Kidney (tissue), 13 donors: ENCODE measurements at regions not wholly inside any gene's neighbourhood (a gene's known extent, or its start where the extent isn't known, plus 50 kb on each side); places are given as distances from the start of the nearest gene placed in this dataset.

Experiments
- DNase-seq, 5 donors: peaks; one replicate each; pipeline ENCODE4 v3.0.0-alpha.2; 2013 to 2020
- FAIRE-seq: peaks from 2 replicates; lab custom pipeline; 2012; peaks lifted over from hg19 to GRCh38; lab: Jason Lieb, UNC
- H3K27ac ChIP-seq, 2 donors: one replicate each; pipeline ENCODE4 v1.7.0; 2013; ENCODE audit warnings: low read depth in 2 of 2, low read length in 2 of 2, inconsistent platforms in 1 of 2
- H3K27me3 ChIP-seq: one replicate; pipeline ENCODE4 v1.7.1; 2013; ENCODE audit warnings: low read length, inconsistent platforms; ENCODE audit not compliant: control insufficient read depth, insufficient read depth
- H3K36me3 ChIP-seq, 3 donors: one replicate each; pipeline versions ENCODE4 v1.7.0 to v1.7.1; 2013; ENCODE audit warnings: low read length in 3 of 3, control low read depth in 1 of 3, inconsistent platforms in 1 of 3; ENCODE audit not compliant: insufficient read depth in 3 of 3, control insufficient read depth in 2 of 3
- H3K4me1 ChIP-seq, 3 donors: one replicate each; pipeline versions ENCODE4 v1.7.0 to v1.7.1; 2013; ENCODE audit warnings: low read length in 3 of 3, inconsistent platforms in 1 of 3, low read depth in 1 of 3; ENCODE audit not compliant: control insufficient read depth in 2 of 3, insufficient read depth in 2 of 3
- H3K4me3 ChIP-seq, 3 donors: one replicate each; pipeline versions ENCODE4 v1.7.0 to v1.8.1; 2013; ENCODE audit warnings: low read length in 3 of 3, control low read depth in 1 of 3, inconsistent platforms in 1 of 3
- H3K9ac ChIP-seq, 3 donors: one replicate each; pipeline versions ENCODE4 v1.7.0 to v1.7.1; 2013; ENCODE audit warnings: low read length in 3 of 3, control low read depth in 1 of 3, inconsistent platforms in 1 of 3
- H3K9me3 ChIP-seq, 3 donors: one replicate each; pipeline versions ENCODE4 v1.7.0 to v1.7.1; 2013; ENCODE audit warnings: low read length in 3 of 3, control low read depth in 1 of 3, inconsistent platforms in 1 of 3; ENCODE audit not compliant: control insufficient read depth in 2 of 3, insufficient read depth in 1 of 3
- intact Hi-C: fragments of 100-400 bp; cut with DNase I; formaldehyde crosslinking; loops from one replicate; pipeline ENCODE4 v1.11.1; 2022
- TF ChIP-seq, protein P1 (sequence below): IDR thresholded peaks from 3 replicates; pipeline ENCODE4 v1.5.1; 2012; ENCODE audit warnings: mild to moderate bottlenecking, moderate library complexity, borderline replicate concordance; ENCODE audit not compliant: insufficient read depth; ENCODE audit errors: extremely low read depth
- donor health status: control.
- donor health status: control.
- donor health status: control.
- donor health status: control.
- donor health status: control.
- donor health status: DM: yes; HTN: yes; CAD: no.
- donor health status: Normal renal cell carcinoma (clear cell type).

DNA sequence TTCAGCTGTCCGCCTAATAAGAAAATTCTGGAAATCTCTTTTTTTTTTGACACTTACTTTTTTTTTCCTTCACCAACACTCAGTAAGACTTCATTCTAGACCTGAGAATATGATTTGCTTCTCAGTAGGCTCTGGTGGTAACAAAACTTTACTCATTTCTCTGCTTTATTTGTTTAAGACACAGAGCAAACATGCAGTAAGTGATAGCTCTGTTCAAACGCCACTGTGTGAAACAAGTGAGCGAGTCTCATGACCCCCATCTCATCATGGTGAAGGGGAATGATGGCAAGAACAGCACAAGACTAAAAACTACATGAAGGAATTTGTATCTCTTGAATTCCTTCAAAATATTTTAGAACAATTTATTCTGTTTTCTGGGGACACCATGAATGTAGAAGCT, 541.6 kb upstream of the POU3F2 start:
- Histone ChIP-seq H3K36me3 (no peaks in the 10 kb centered on the region), H3K9me3 (no peaks in the 10 kb centered on the region), H3K4me1 (no peaks in the 10 kb centered on the region), H3K4me3 (no peak overlapping the region), H3K9ac (no peak overlapping the region), H3K27me3 (no peaks in the 10 kb centered on the region), H3K27ac (no peak overlapping the region)
- FAIRE-seq (no peak), DNase-seq (no peak)
- intact Hi-C loops = no loop called here
- TF ChIP-seq, protein P1, sequence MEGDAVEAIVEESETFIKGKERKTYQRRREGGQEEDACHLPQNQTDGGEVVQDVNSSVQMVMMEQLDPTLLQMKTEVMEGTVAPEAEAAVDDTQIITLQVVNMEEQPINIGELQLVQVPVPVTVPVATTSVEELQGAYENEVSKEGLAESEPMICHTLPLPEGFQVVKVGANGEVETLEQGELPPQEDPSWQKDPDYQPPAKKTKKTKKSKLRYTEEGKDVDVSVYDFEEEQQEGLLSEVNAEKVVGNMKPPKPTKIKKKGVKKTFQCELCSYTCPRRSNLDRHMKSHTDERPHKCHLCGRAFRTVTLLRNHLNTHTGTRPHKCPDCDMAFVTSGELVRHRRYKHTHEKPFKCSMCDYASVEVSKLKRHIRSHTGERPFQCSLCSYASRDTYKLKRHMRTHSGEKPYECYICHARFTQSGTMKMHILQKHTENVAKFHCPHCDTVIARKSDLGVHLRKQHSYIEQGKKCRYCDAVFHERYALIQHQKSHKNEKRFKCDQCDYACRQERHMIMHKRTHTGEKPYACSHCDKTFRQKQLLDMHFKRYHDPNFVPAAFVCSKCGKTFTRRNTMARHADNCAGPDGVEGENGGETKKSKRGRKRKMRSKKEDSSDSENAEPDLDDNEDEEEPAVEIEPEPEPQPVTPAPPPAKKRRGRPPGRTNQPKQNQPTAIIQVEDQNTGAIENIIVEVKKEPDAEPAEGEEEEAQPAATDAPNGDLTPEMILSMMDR = no peak

DNA sequence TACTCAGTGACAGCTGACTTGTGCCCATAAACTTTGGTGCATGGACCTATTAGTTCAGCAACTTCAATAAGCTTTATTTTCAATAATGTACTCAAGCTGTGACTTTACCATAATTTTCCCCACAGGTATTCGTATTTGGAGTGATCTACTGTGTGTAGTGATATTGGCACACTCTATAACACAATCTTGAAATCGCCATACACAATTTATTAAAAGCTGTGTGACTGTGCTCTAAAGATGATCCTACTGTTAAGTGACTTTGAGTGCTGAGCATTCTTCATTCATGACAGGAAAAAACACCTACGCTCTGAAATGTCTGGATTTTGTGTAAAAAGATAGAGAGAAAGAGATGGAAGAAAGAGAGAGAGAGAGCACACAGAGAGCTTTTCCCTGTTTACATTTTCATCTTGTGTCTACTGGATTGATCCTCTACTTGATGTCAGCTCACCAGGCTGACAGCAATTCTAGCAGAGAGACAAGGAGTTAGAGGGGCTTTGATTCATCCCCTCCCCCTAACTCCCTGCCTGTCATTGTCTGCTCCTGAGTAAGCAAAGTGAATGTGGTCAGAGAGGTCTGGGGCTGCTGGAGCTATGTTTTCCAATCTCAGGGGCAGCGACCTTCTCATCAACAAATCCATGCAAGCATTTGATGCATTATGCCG, 538.7 kb upstream of the POU3F2 start:
- FAIRE-seq = no peak
- Histone ChIP-seq H3K4me1 (no peaks in the 10 kb centered on the region), H3K27me3 (no peaks in the 10 kb centered on the region), H3K27ac (no peak overlapping the region), H3K4me3 (no peak overlapping the region), H3K9me3 (no peaks in the 10 kb centered on the region), H3K36me3 (no peaks in the 10 kb centered on the region), H3K9ac (no peak overlapping the region)
- TF ChIP-seq, protein P1 = no peak
- intact Hi-C loops = no loop called here
- no peak for DNase-seq

DNA sequence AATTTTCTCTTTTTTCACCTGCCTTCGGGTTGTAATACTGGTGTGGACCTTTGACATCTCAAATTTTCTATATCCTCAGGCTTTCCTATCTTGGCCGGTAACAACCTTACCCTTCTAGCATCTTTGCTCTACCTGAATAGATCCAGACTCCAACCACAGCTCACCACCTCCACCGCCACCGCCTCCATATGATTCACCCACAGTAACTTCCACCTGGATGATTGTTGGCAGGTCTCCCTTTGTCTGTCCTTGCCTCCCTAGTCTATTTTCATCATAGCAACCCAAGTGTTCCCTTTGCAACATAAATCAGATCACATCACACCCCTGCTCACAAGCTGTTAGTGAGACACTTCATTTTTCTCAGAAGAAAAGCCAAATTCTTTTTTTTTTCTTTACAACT, 525.8 kb upstream of the POU3F2 start:
- no peak for FAIRE-seq

More for the DNA sequence above, 525.8 kb upstream of the POU3F2 start:
- DNase-seq = no peak
- Histone ChIP-seq H3K36me3 (no peaks in the 10 kb centered on the region), H3K4me3 (no peak overlapping the region), H3K9ac (no peak overlapping the region), H3K4me1 (no peaks in the 10 kb centered on the region), H3K27ac (no peak overlapping the region), H3K27me3 (no peaks in the 10 kb centered on the region), H3K9me3 (no peaks in the 10 kb centered on the region)
- TF ChIP-seq, protein P1 = no peak
- intact Hi-C loops = no loop called here
